ENCODE measurements at regions not wholly inside any gene's neighbourhood (a gene's known extent, or its start where the extent isn't known, plus 50 kb on each side); places are given as distances from the start of the nearest gene placed in this dataset.
"Not testable (repeated sequence)": the region's sequence is repeated elsewhere in the genome, so short reads cannot be mapped to it uniquely, and the experiment has no call there.

- no peak for DNase-seq
- no peaks in the 10 kb centered on the region for H3K4me1 ChIP-seq
- intact Hi-C loops (cut with DNase I; ENCODE audit: low total_unique reads): no loop called here
- no peak for TF ChIP-seq POLR2A (IDR thresholded peaks at IDR 0.05)
- TF ChIP-seq, protein P1, sequence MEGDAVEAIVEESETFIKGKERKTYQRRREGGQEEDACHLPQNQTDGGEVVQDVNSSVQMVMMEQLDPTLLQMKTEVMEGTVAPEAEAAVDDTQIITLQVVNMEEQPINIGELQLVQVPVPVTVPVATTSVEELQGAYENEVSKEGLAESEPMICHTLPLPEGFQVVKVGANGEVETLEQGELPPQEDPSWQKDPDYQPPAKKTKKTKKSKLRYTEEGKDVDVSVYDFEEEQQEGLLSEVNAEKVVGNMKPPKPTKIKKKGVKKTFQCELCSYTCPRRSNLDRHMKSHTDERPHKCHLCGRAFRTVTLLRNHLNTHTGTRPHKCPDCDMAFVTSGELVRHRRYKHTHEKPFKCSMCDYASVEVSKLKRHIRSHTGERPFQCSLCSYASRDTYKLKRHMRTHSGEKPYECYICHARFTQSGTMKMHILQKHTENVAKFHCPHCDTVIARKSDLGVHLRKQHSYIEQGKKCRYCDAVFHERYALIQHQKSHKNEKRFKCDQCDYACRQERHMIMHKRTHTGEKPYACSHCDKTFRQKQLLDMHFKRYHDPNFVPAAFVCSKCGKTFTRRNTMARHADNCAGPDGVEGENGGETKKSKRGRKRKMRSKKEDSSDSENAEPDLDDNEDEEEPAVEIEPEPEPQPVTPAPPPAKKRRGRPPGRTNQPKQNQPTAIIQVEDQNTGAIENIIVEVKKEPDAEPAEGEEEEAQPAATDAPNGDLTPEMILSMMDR (IDR thresholded peaks at IDR 0.05): no peak
- H3K27me3 ChIP-seq: no peaks in the 10 kb centered on the region
- no peaks in the 10 kb centered on the region for H3K36me3 ChIP-seq (ENCODE audit: low read depth, missing control alignments)
- WGBS, 2 donors: 86 to 93% methylated on average over 2 to 15 of the region's 15 CpGs
- H3K27ac ChIP-seq: no peak overlapping the region
- H3K9me3 ChIP-seq: no peaks in the 10 kb centered on the region
- no peak overlapping the region for H3K4me3 ChIP-seq
Measured at GRCh38 chr14:105588236-105588860, 62.0 kb downstream of the TMEM121 start.

- Histone ChIP-seq H3K4me3 (no peak overlapping the region), H3K36me3 (ENCODE audit: low read depth, missing control alignments) (no peaks in the 10 kb centered on the region), H3K9me3 (no peaks in the 10 kb centered on the region), H3K4me1 (no peaks in the 10 kb centered on the region), H3K27me3 (no peaks in the 10 kb centered on the region), H3K27ac (no peak overlapping the region)
- TF ChIP-seq, protein P1 (IDR thresholded peaks at IDR 0.05): no peak
- no peak for TF ChIP-seq POLR2A (IDR thresholded peaks at IDR 0.05)
- DNase-seq: no peak
- WGBS, 2 donors: 80 to 83% methylated on average over 1 to 2 of the region's 2 CpGs
- intact Hi-C loops (cut with DNase I; ENCODE audit: low total_unique reads): no loop called here
Measured at GRCh38 chr14:105589161-105589925, 63.0 kb downstream of the TMEM121 start.

DNA sequence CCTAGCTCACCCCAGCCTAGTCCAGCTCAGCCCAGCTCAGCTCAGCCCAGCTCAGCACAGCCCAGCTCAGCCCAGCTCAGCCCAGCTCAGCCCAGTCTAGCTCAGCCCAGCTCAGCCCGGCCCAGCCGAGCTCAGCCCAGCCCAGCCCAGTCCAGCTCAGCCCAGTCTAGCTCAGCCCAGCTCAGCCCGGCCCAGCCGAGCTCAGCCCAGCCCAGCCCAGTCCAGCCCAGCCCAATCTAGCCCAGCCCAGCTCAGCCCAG is 63.5 kb downstream of the TMEM121 start:
- H3K4me3 ChIP-seq; H3K27ac ChIP-seq; DNase-seq; H3K9me3 ChIP-seq; H3K4me1 ChIP-seq; H3K27me3 ChIP-seq; intact Hi-C loops (cut with DNase I; ENCODE audit: low total_unique reads); H3K36me3 ChIP-seq (ENCODE audit: low read depth, missing control alignments): not testable (repeated sequence)
- 60 to 71% methylated on average over 1 to 4 of the region's 4 CpGs for WGBS, 2 donors

DNA sequence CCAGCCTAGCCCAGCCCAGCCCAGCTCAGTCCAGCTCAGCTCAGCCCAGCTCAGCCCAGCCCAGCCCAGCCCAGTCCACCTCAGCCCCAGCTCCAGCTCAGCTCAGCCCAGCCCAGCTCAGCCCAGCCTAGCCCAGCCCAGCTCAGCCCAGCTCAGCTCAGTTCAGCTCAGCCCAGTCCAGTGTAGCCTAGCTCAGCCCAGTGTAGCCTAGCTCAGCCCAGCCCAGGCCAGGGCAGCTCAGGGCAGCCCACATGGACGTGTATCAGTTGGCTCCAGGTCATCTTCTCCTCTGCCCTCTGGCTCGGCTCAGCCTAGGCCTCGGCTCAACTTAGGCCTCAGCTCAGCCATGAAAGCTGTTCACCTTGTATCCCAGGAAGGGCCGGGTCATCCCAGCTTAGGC is 64.7 kb downstream of the TMEM121 start:
- no peak for DNase-seq
- Histone ChIP-seq H3K27ac (no peak overlapping the region), H3K9me3 (no peaks in the 10 kb centered on the region), H3K27me3 (no peaks in the 10 kb centered on the region), H3K4me1 (no peaks in the 10 kb centered on the region), H3K36me3 (ENCODE audit: low read depth, missing control alignments) (no peaks in the 10 kb centered on the region), H3K4me3 (no peak overlapping the region)
- intact Hi-C loops (cut with DNase I; ENCODE audit: low total_unique reads): no loop called here
- WGBS, 2 donors: 94 to 96% methylated on average over 4 of the region's 4 CpGs
- TF ChIP-seq, protein P1 (IDR thresholded peaks at IDR 0.05): no peak
- no peak for TF ChIP-seq POLR2A (IDR thresholded peaks at IDR 0.05)

GRCh38 chr14:105591792-105592341 is 65.5 kb downstream of the TMEM121 start:
- WGBS, 2 donors: 88 to 96% methylated on average over 7 to 23 of the region's 27 CpGs
- H3K36me3 ChIP-seq (ENCODE audit: low read depth, missing control alignments); DNase-seq; H3K27ac ChIP-seq; H3K9me3 ChIP-seq; H3K27me3 ChIP-seq; intact Hi-C loops (cut with DNase I; ENCODE audit: low total_unique reads); H3K4me3 ChIP-seq; H3K4me1 ChIP-seq: not testable (repeated sequence)

- 96 to 100% methylated on average over 1 to 5 of the region's 13 CpGs for WGBS, 2 donors
- H3K4me3 ChIP-seq; DNase-seq; H3K9me3 ChIP-seq; intact Hi-C loops (cut with DNase I; ENCODE audit: low total_unique reads); H3K36me3 ChIP-seq (ENCODE audit: low read depth, missing control alignments); H3K27ac ChIP-seq; H3K27me3 ChIP-seq; H3K4me1 ChIP-seq: not testable (repeated sequence)
Measured at GRCh38 chr14:105592646-105593045, 66.3 kb downstream of the TMEM121 start.

GRCh38 chr14:105595346-105595745 is 69.0 kb downstream of the TMEM121 start:
- intact Hi-C loops (cut with DNase I; ENCODE audit: low total_unique reads); H3K4me1 ChIP-seq; DNase-seq; H3K4me3 ChIP-seq; H3K36me3 ChIP-seq (ENCODE audit: low read depth, missing control alignments); H3K27ac ChIP-seq; H3K9me3 ChIP-seq; H3K27me3 ChIP-seq: not testable (repeated sequence)
- WGBS, 2 donors: 78 to 87% methylated on average over 8 to 10 of the region's 21 CpGs

DNA sequence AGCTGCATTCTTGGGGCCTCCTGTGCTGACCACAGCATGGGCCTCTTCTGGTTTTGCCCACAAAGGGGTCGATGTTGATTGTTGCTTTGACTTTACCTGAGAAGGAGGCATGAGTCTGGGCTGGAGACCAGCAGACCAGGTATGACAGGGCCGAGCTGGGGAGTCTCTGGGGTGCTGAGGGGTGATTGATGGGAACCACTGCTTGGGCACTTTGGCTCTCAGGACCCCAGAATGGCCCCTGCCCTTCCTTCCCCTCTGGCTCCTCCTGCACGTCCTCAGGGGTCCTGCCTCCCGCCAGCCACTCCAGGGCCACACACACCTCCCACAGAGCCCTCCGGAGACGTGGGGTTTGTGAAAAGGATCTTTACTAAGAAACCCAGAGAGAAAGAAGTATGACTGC is 70.0 kb downstream of the TMEM121 start:
- H3K27me3 ChIP-seq; H3K27ac ChIP-seq; H3K36me3 ChIP-seq (ENCODE audit: low read depth, missing control alignments); H3K4me1 ChIP-seq; DNase-seq; H3K9me3 ChIP-seq; H3K4me3 ChIP-seq; intact Hi-C loops (cut with DNase I; ENCODE audit: low total_unique reads): not testable (repeated sequence)
- WGBS, 2 donors: 58 to 65% methylated on average over 6 of the region's 6 CpGs

GRCh38 chr14:105598040-105598763 is 71.8 kb downstream of the TMEM121 start:
- 93 to 95% methylated on average over 13 to 29 of the region's 29 CpGs for WGBS, 2 donors
- not testable (repeated sequence) for DNase-seq

More at GRCh38 chr14:105598040-105598763, 71.8 kb downstream of the TMEM121 start:
- H3K27ac ChIP-seq; H3K9me3 ChIP-seq; H3K4me1 ChIP-seq; H3K4me3 ChIP-seq; intact Hi-C loops (cut with DNase I; ENCODE audit: low total_unique reads); H3K36me3 ChIP-seq (ENCODE audit: low read depth, missing control alignments); H3K27me3 ChIP-seq: not testable (repeated sequence)

Data from testis (tissue), 2 donors.